WTC11 (cell line): ENCODE measurements at regions not wholly inside any gene's neighbourhood (a gene's known extent, or its start where the extent isn't known, plus 50 kb on each side); places are given as distances from the start of the nearest gene placed in this dataset.

Experiments
- PRDM15 ChIP-seq: sonication (generic); formaldehyde crosslinking; IDR thresholded peaks from 2 replicates; pipeline ENCODE4 v1.8.0; 2022; ENCODE audit warnings: missing genetic modification reagents
- TF ChIP-seq, protein P1 (sequence below): fragments of 200-600 bp; IDR thresholded peaks from 2 replicates; pipeline ENCODE4 v1.8.0; 2022; ENCODE audit warnings: antibody characterized with exemption

DNA sequence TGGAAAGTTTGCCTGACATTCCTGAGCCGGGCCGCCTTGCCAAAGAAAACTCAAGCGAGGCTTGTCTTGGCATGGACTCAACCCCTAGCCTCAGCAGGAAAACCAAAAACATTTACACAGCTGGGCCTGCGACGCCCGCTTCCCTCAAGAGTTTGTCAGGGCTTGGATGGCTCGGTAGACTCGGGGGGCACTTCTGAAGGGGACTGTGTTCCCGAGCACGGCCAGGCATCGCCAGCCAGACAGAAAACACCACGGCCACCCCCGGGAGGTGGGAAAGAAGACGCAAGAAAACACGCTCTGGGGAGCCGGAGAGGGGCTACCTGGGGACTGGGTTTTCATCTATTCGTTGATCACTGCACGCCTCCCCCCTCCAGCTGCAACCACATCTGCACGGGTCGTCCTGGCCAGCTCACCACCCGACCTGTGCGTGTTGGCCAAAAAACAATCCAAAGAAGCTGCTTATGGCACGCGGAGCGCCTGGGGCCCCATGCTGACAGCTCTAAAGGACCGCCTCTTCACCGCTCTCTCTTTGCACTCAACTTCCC is 380.7 kb downstream of the MN1 start:
- no peak for TF ChIP-seq PRDM15 (CRISPR knock-in tag)
- TF ChIP-seq, protein P1, sequence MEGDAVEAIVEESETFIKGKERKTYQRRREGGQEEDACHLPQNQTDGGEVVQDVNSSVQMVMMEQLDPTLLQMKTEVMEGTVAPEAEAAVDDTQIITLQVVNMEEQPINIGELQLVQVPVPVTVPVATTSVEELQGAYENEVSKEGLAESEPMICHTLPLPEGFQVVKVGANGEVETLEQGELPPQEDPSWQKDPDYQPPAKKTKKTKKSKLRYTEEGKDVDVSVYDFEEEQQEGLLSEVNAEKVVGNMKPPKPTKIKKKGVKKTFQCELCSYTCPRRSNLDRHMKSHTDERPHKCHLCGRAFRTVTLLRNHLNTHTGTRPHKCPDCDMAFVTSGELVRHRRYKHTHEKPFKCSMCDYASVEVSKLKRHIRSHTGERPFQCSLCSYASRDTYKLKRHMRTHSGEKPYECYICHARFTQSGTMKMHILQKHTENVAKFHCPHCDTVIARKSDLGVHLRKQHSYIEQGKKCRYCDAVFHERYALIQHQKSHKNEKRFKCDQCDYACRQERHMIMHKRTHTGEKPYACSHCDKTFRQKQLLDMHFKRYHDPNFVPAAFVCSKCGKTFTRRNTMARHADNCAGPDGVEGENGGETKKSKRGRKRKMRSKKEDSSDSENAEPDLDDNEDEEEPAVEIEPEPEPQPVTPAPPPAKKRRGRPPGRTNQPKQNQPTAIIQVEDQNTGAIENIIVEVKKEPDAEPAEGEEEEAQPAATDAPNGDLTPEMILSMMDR, result no peak
